ENCODE measurements at regions not wholly inside any gene's neighbourhood (a gene's known extent, or its start where the extent isn't known, plus 50 kb on each side); places are given as distances from the start of the nearest gene placed in this dataset.

DNA sequence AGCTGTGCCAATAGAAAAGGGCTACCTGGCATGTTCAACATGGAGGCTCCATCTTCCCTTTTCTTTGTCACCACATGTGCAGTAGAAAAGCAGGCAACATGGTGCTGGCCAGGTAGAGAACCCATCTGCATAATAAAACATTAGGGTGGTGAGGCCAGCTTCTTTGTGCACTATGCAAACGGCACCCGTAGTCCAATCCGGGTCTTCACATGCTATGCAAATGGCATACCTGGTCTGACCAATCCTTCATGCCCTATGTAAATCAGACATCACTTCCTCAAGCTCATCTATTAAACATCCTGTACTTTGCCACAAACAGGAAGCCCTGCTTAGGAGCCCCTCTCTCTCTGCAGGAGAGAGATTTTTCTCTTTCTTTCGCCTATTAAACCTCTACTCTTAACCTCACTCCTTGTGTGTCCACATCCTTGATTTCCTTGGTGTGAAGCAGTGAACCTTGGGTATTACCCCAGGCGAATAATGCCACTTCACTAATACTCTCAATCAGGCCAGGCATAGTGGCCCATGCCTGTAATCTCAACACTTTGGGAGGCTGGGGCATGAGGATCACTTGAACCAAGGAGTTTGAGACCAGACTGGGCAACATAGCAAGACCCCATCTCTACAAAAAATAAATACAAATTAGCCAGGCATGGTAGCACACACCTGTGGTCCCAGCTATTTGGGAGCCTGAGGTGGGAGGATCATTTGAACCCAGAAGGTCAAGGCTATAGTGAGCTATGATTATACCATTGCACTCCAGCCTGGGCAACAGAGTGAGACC is 111.3 kb upstream of the MRI1 start:
- ChIA-PET CTCF (no interaction called here), POLR2A (no interaction called here), RAD21 (ENCODE audit: low non-redundant PET in 1 of 2, low total read pairs in 2 of 2, uncharacterized antibody in 2 of 2, unreplicated experiment in 2 of 2) (no interaction called here)
- Histone ChIP-seq H3K27me3 (ENCODE audit: insufficient read depth, low read length) (no peaks in the 10 kb centered on the region), H3K9ac (ENCODE audit: low read length) (no peak overlapping the region), H3K9me3 (ENCODE audit: control insufficient read depth in 1 of 2, insufficient read depth in 1 of 2, low read depth in 1 of 2, low read length in 2 of 2) (no peaks in the 10 kb centered on the region), H3K4me3 (replicated peaks in 1 of 2; ENCODE audit: low read depth in 1 of 2, low read length in 2 of 2) (no peak overlapping the region), H3K79me2 (ENCODE audit: insufficient read depth, low read length) (no peaks in the 10 kb centered on the region), H3K27ac (ENCODE audit: low read depth, low read length) (no peak overlapping the region), H2AFZ (ENCODE audit: low read depth, low read length, poor library complexity, severe bottlenecking) (no peak overlapping the region), H3K4me1 (ENCODE audit: control insufficient read depth in 1 of 2, insufficient read depth in 2 of 2, low read length in 2 of 2) (no peaks in the 10 kb centered on the region), H3K9me2 (ENCODE audit: insufficient read depth) (no peaks in the 10 kb centered on the region), H4K20me1 (ENCODE audit: insufficient read depth) (no peaks in the 10 kb centered on the region), H3K36me3 (ENCODE audit: control insufficient read depth in 1 of 2, insufficient read depth in 2 of 2, low read length in 2 of 2) (no peaks in the 10 kb centered on the region), H3K4me2 (ENCODE audit: low read length) (no peak overlapping the region)
- TF ChIP-seq SRF (IDR thresholded peaks at IDR 0.05; ENCODE audit: low read depth) (no peak), CEBPB (IDR thresholded peaks at IDR 0.05; ENCODE audit: low read depth) (no peak), SP1 (IDR thresholded peaks at IDR 0.05; ENCODE audit: low read depth) (no peak), YY1 (IDR thresholded peaks at IDR 0.05; ENCODE audit: extremely low read depth, insufficient replicate concordance, low read depth, low read length) (no peak), POLR2AphosphoS5 (IDR thresholded peaks at IDR 0.05; ENCODE audit: low read depth, low read length) (no peak)
- TF ChIP-seq, protein P1, sequence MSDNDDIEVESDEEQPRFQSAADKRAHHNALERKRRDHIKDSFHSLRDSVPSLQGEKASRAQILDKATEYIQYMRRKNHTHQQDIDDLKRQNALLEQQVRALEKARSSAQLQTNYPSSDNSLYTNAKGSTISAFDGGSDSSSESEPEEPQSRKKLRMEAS (IDR thresholded peaks at IDR 0.05), result no peak
- no peak for ATAC-seq
- intact Hi-C loops (cut with micrococcal nuclease), result no loop called here
- no TSS peak for BruUV-seq (replicated peaks)
- no peak for DNase-seq (ENCODE audit: low read depth, low spot score)

DNA sequence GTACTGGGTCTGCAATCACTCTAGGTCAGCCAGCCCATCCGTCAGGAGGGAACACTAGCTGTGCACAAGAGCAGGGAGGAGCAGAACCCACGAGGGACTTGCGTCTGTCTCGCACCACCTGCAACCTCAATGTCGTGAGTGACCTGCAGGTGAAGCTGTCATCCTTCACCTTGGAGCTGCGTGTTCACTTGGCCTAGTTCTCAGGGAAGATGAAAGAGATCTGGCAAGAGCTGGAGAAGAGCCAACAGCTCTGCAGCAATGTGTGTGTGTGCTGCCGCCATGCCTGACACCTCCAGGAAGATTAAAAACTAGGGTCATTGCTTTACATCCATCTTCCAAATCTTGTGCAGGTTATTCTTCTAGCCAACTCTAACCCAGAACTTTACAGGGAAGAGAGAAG is 117.6 kb upstream of the MRI1 start:
- no peaks in the 10 kb centered on the region for H3K4me1 ChIP-seq (ENCODE audit: control insufficient read depth in 1 of 2, insufficient read depth in 2 of 2, low read length in 2 of 2)
- no peaks in the 10 kb centered on the region for H3K36me3 ChIP-seq (ENCODE audit: control insufficient read depth in 1 of 2, insufficient read depth in 2 of 2, low read length in 2 of 2)
- ATAC-seq (no peak), DNase-seq (ENCODE audit: low read depth, low spot score) (no peak)
- H3K79me2 ChIP-seq (ENCODE audit: insufficient read depth, low read length), result no peaks in the 10 kb centered on the region
- CTCF ChIA-PET, result no interaction called here
- H2AFZ ChIP-seq (ENCODE audit: low read depth, low read length, poor library complexity, severe bottlenecking), result no peak overlapping the region
- H3K9ac ChIP-seq (ENCODE audit: low read length), result no peak overlapping the region
- no peak overlapping the region for H3K27ac ChIP-seq (ENCODE audit: low read depth, low read length)
- POLR2A ChIA-PET, result no interaction called here
- RAD21 ChIA-PET (ENCODE audit: low non-redundant PET in 1 of 2, low total read pairs in 2 of 2, uncharacterized antibody in 2 of 2, unreplicated experiment in 2 of 2), result no interaction called here
- intact Hi-C loops (cut with micrococcal nuclease), result no loop called here
- no peak overlapping the region for H3K4me2 ChIP-seq (ENCODE audit: low read length)
- no peaks in the 10 kb centered on the region for H3K27me3 ChIP-seq (ENCODE audit: insufficient read depth, low read length)
- BruUV-seq (replicated peaks), result no TSS peak
- TF ChIP-seq TCF7L2 (IDR thresholded peaks at IDR 0.05; ENCODE audit: borderline replicate concordance, extremely low read depth, insufficient read depth, insufficient read length), result peak; percentile 16
- TF ChIP-seq, protein P2, sequence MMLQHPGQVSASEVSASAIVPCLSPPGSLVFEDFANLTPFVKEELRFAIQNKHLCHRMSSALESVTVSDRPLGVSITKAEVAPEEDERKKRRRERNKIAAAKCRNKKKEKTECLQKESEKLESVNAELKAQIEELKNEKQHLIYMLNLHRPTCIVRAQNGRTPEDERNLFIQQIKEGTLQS (IDR thresholded peaks at IDR 0.05), result no peak
- no peaks in the 10 kb centered on the region for H4K20me1 ChIP-seq (ENCODE audit: insufficient read depth)
- no peaks in the 10 kb centered on the region for H3K9me3 ChIP-seq (ENCODE audit: control insufficient read depth in 1 of 2, insufficient read depth in 1 of 2, low read depth in 1 of 2, low read length in 2 of 2)
- H3K4me3 ChIP-seq (replicated peaks in 1 of 2; ENCODE audit: low read depth in 1 of 2, low read length in 2 of 2), result no peak overlapping the region
- H3K9me2 ChIP-seq (ENCODE audit: insufficient read depth), result no peaks in the 10 kb centered on the region
